ENCODE measurements at regions not wholly inside any gene's neighbourhood (a gene's known extent, or its start where the extent isn't known, plus 50 kb on each side); places are given as distances from the start of the nearest gene placed in this dataset.
"Not testable (repeated sequence)": the region's sequence is repeated elsewhere in the genome, so short reads cannot be mapped to it uniquely, and the experiment has no call there.

DNA sequence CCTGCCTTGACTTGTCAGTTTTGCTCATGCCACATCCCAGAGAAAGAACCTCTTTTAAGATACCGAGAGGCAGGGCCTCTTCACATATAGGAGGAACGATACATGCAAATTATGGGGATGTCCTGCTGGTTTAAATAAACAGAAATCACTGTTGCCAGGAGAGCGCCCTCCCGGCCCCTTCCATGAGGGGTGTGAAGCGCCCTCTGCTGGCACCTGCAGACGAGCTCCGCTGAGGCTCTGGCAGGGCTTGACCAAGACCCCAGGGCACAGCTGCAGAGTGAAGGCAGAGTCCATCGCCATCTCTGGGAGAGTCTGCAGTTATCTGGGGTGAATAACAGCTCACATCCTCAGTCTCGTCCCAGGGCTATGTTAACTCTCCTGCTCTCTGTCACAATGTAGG is 468.8 kb downstream of the RPIA start:
- DNase-seq: not testable (repeated sequence)

DNA sequence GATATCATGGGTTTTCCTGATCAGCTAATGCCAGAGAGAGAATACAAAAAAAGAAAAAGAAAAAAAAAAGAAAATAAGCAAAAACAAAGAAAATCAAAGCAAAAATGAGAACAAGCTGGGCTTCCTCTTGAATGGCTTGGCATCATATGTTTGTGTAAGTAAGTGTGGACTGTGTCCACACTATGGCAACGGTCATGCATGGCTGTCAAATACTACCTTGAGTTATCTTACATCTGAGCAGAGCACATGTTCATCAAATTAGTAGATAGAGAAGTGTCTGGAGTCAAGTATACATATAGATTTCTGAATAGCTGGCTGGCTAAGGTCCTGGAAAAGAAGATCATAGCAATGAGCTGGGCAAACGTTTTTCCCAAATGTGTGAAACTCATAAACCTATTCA is 470.2 kb downstream of the RPIA start:
- DNase-seq: not testable (repeated sequence)

DNA sequence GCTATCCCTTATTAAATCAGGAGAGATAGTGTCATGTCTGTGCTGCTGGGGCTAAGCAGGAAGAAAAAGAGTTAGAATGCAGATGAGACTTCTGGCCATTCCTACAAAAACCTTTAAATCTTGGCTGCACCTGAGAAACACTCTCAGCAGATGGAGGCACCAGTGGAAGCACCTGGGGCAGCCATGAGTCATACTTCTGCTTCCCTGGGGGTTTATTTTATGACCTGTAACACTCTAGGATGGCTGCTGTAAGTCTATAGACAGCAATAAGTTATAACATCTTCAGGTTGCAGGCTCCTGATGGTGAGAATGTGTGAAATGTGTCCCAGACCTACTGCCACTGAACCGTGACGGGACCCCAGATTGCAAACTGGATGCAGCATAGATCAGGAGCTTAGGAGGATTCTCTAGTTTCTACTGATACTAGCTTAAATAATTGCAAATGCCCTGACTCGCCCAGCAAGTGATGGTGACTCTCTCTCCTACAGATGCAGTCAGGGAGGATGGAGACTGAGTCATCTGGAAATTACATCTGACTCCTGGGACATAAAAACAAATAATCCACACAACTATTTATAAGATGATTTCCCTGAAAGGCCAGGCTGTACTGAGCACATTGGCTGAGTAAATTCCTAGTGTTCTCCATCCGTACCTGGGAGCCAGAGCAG is 479.2 kb downstream of the RPIA start:
- not testable (repeated sequence) for DNase-seq

GRCh38 chr2:89171174-89171519 is 479.7 kb downstream of the RPIA start:
- not testable (repeated sequence) for DNase-seq

DNA sequence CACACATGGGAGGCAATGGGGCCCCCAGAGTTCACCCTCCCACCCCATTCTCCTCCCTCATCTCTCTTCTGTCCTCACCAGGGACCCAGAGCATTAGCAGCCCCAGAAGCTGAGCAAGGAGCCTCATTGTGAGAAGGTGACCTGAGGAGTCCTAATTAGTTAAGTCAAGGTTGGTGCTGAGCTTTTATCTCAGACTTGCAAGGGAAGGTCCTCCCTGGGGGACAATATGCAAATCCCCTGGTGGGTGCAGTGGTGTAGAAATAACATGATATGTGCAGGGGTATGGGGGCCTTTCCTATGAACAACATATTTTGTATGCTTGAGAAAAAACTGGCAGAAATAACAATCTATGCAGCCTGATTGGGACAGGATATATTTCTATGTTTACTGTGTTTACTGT is 485.5 kb downstream of the RPIA start:
- DNase-seq: not testable (repeated sequence)

GRCh38 chr2:89182221-89182620 is 490.7 kb downstream of the RPIA start:
- not testable (repeated sequence) for DNase-seq

DNA sequence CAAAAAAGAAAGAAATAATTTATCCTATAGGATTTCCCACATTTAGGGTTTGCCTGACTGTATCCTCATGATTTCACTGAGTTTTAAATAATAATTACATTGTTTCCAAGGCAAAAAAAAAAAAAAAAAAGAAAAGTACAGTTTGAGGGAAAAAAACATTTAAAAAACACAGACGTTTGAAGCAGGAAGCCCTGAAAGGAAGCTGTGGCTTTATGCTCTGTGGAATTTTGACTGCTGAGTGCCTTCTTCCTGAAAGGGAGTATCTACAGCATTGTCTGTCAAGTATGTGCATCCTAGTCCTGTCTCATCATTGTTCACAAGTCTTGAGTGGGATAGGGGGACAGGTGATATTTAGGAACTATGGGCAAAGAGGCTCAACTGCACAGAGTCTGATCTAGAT is 493.3 kb downstream of the RPIA start:
- not testable (repeated sequence) for DNase-seq

DNA sequence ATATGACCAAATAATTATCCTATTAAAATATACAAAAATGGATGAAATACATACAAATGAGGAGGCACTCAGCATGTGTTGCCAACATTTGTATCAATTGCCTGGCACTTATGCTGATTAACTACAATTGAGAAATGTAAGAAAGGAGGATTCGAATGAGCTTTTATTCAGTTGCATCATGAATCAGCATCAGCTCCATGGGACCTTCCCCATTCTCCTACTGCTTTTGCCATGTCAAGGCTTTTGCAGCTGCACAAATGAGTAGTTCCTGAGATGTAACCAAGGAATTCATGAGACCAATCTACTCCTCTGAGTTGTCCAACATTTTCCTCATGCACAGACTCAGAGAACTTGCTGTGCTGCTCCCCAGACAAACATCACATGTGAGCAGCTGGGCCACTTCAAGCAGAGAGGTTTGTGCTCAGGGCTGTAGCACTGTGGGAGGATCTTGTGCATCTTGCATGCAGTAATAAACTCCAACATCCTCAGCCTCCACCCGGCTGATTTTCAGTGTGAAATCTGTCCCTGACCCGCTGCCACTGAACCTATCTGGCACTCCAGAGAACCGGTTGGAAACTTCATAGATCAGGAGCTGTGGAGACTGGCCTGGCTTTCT is 504.3 kb downstream of the RPIA start:
- DNase-seq: not testable (repeated sequence)

- not testable (repeated sequence) for DNase-seq
Observed at GRCh38 chr2:89196719-89197118, 505.2 kb downstream of the RPIA start.

DNA sequence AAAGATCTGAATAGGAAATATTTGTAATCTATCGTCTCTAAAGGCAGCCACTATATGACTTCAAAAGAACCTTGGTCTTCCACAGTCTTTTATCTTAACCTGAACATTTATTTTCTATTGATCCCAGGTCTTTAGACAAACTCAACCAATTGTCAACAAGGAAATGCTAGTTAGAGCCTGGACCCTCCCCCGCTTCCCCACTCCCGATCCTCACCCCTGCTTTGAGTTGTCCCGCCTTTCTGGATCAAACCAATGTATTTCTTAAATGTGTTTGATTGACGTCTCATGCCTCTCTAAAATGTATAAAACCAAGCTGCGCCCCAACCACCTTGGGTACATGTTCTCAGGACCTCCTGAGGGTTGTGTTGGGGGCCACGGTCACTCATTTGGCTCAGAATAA is 506.6 kb downstream of the RPIA start:
- not testable (repeated sequence) for DNase-seq

DNA sequence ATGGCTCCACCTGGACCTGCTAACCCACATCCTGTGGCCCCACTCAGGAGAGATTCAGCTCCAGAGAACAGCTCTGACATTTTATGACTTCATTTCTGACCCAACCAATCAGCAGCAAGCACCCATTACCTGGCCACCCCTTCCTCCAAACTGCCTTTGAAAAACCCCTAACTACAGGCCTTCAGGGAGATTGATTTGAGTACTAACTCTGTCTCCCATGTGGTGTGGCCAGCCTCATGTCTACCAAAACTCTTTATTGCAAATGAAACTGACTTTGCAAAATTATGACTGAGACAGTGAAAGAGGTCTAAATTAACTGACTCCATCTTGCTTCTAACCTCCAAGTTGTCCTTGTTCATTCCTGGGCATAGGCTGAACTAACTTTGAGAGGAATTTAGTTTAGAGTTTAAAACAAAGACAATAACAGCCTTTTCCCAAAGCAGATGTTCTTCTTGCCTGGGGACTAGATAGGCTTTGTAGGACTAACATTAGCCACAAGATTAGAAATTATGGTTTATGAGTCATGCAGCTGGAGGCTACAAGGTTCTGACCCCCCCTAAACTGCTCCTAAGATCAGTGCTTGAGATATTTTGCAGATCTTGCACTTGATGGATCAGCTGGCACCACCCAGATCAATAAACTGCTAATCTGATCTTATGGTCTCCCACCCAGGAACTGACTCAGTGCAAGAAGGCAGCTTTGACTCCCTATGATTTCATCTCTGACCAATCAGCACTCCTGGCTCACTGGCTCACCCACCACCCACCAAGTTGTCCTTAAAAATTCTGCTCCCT is 508.2 kb downstream of the RPIA start:
- not testable (repeated sequence) for DNase-seq

DNA sequence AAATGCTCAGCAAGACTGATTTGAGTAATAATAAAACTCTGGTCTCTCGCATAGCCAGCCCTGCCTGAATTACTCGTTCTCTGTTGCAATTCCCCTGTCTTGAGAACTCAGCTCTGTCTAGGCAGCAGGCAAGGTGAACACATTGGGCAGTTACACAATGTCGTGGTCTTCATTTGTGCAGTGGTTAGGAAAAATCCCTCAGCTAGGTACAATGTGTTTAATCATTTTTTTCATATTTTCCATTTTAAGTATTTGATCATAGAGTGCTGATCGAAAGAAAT is 508.7 kb downstream of the RPIA start:
- not testable (repeated sequence) for DNase-seq

DNA sequence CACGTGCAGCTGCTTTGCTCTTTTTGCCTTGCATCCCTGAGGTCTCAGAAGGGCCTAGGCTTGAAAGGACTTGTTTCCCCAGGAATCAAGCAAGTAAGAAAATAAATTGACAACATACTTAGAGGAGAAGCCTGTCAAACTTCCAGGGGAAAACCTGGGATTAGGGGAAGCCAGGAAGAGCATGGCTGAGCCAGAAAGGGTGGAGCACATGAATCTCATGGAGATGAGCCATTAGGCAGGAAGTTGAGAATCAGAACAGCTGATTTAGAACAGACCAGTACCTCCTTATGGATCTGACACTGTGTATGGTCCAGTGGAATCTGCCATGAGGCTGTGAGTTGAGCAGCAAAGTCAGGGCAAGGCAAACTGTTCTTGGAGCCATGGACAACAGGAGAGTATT is 511.0 kb downstream of the RPIA start:
- DNase-seq: not testable (repeated sequence)

DNA sequence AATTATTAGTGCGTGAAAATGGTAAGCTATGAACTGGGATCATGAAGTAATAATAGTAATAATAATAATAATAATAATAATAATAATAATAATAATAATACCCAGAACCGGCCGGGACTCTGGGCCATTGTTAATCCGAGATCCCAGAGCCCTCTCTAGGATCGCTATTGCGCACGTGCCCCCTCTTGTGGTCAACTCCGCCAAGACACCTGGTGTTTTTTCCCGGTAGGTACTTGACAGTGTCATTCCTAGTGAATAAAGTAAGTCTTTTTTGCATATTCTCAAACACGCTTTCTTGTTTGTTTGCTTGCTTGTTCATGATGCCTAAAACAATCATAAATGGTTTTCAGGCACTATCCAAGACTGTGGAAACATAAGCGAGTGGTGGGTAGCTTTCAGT is 513.7 kb downstream of the RPIA start:
- not testable (repeated sequence) for DNase-seq

- not testable (repeated sequence) for DNase-seq
Observed at GRCh38 chr2:89208144-89208932, 516.9 kb downstream of the RPIA start.

- DNase-seq: not testable (repeated sequence)
Observed at GRCh38 chr2:89213151-89213550, 521.7 kb downstream of the RPIA start.

DNA sequence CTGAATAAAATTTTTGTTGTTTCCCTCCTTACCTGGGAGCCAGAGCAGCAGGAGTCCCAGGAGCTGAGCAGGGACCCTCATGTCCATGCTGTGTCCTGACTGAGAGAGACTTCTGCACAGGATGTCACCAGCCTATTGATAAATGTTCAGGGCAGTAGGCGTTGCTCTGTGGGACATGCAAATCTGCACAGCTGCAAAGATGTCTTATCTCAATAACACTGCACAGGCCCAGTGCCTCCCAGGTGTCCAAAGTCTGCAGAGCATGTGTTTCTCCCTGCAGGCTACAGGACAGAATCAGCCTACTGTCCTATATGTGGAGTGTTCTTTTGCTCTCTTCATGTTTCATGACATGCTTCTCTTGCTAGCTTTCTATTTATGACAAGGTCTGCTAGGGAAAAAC is 522.3 kb downstream of the RPIA start:
- not testable (repeated sequence) for DNase-seq

- not testable (repeated sequence) for DNase-seq
Observed at GRCh38 chr2:89221474-89221873, 530.0 kb downstream of the RPIA start.

- DNase-seq: not testable (repeated sequence)
Observed at GRCh38 chr2:89222063-89222732, 530.7 kb downstream of the RPIA start.

DNA sequence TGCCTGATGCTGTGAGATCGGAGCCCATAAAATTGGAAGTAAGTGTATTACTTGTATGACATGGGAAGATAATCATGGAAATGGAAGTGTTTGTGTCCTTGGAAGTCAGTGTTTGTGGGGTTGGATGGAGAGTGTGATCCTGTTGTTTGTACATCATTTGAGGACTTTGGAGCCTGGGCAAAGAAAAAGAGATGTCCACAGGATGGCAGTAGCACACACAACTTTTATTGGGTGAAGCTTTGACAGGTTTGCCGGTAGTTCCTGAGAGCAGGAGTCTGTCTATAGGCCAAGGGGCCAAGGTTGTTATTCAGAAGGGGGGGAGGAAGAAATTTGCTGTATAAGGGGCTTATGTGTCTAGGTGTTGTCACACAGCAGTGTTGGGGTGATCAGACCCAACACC is 533.3 kb downstream of the RPIA start:
- DNase-seq: not testable (repeated sequence)

GRCh38 chr2:89229979-89230378 is 538.5 kb downstream of the RPIA start:
- DNase-seq: not testable (repeated sequence)

DNA sequence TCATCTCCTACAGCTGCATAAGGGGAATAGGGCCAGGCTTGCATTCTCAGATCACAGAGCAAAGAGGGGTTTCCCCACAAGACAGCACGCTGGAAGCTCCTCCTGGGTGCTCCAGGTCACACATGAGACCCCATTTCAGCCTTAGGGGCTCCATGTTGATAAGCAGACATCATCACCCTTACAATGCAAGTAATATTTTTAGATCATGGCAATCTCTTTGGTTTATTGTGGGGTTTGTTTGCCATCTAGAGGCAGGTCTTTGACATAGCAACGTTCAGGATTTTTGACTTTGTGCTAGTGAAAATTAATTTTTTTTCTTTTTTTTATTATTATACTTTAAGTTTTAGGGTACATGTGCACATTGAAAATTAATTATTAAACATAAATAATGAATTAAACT is 539.8 kb downstream of the RPIA start:
- DNase-seq: not testable (repeated sequence)

DNA sequence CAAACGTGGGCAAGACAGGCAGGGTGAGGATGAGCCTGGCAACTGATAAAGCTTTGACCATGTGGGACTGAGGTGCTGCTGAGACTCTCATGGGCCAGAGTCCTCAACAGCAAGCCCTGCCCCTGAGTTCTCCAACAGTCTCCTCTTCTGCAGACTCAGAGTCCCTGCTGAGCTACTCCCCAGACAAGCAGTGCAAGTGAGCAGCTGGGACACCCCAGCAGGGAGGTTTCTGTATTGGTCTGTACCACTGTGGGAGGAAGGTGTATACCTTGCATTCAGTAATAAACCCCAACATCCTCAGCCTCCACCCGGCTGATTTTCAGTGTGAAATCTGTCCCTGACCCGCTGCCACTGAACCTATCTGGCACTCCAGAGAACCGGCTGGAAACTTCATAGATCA is 542.5 kb downstream of the RPIA start:
- DNase-seq: not testable (repeated sequence)
